Neural cell (in vitro differentiated cells): ENCODE measurements at regions not wholly inside any gene's neighbourhood (a gene's known extent, or its start where the extent isn't known, plus 50 kb on each side); places are given as distances from the start of the nearest gene placed in this dataset.

Experiments used
- EP300 ChIP-seq: fragments of 450-650 bp; conservative IDR thresholded peaks from 2 replicates; pipeline ENCODE4 v1.6.1; 2014; ENCODE audit warnings: antibody characterized with exemption, mild to moderate bottlenecking, moderate library complexity; ENCODE audit not compliant: poor library complexity, severe bottlenecking
- EZH2 ChIP-seq: fragments of 200-600, 300-800 bp; shearing (Covaris generic), sonication (generic); IDR thresholded peaks from 2 replicates; pipeline ENCODE4 v1.6.1; 2014; ENCODE audit warnings: antibody characterized with exemption, low read length, borderline replicate concordance, mild to moderate bottlenecking; ENCODE audit not compliant: insufficient read depth, poor library complexity, severe bottlenecking
- POLR2AphosphoS5 ChIP-seq: IDR thresholded peaks from 2 replicates; pipeline ENCODE4 v1.6.1; 2012
- RAD21 ChIP-seq: fragments of 450-650 bp; conservative IDR thresholded peaks from 2 replicates; pipeline ENCODE4 v1.6.1; 2014; ENCODE audit warnings: antibody characterized with exemption, mild to moderate bottlenecking, moderate library complexity
- SMC3 ChIP-seq: fragments of 450-650 bp; conservative IDR thresholded peaks from 2 replicates; pipeline ENCODE4 v1.6.1; 2014; ENCODE audit warnings: antibody characterized with exemption, mild to moderate bottlenecking, moderate library complexity; ENCODE audit not compliant: poor library complexity
- TF ChIP-seq, protein P1 (sequence below): fragments of 450-650 bp; IDR thresholded peaks from 2 replicates; pipeline ENCODE4 v1.5.1; 2014; ENCODE audit warnings: antibody characterized with exemption, mild to moderate bottlenecking, moderate library complexity; ENCODE audit not compliant: poor library complexity, severe bottlenecking

DNA sequence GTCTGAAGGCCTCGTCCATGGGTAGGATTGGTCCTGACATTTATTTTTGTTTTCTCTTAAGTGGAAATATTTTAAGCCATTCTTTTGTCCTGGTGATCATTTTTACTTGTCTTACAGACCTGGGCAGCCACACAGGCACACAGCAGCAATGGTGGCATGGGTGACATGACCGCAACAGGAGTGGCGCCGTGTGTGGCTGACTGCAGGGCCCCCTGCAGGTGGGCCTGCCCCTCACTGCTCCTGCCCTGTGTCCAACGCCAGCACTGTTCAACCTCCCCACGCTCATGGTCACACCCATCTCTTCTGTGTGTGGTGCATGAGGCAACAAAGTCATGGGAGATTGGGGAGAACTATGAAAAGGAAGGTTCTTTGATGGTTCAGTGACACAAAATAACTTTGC lies 151.9 kb downstream of the MYLK4 start:
- TF ChIP-seq, protein P1, sequence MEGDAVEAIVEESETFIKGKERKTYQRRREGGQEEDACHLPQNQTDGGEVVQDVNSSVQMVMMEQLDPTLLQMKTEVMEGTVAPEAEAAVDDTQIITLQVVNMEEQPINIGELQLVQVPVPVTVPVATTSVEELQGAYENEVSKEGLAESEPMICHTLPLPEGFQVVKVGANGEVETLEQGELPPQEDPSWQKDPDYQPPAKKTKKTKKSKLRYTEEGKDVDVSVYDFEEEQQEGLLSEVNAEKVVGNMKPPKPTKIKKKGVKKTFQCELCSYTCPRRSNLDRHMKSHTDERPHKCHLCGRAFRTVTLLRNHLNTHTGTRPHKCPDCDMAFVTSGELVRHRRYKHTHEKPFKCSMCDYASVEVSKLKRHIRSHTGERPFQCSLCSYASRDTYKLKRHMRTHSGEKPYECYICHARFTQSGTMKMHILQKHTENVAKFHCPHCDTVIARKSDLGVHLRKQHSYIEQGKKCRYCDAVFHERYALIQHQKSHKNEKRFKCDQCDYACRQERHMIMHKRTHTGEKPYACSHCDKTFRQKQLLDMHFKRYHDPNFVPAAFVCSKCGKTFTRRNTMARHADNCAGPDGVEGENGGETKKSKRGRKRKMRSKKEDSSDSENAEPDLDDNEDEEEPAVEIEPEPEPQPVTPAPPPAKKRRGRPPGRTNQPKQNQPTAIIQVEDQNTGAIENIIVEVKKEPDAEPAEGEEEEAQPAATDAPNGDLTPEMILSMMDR = no peak
- no peak for TF ChIP-seq EP300
- no peak for TF ChIP-seq EZH2
- no peak for TF ChIP-seq SMC3
- TF ChIP-seq POLR2AphosphoS5 = no peak
- TF ChIP-seq RAD21 = no peak
